ENCODE measurements at regions not wholly inside any gene's neighbourhood (a gene's known extent, or its start where the extent isn't known, plus 50 kb on each side); places are given as distances from the start of the nearest gene placed in this dataset.

GRCh38 chr13:58056426-58056825 lies 424.9 kb downstream of the PCDH17 start:
- Histone ChIP-seq H3K27me3 (ENCODE audit: control insufficient read depth in 1 of 2, insufficient read depth in 2 of 2, low read length in 2 of 2) (no peaks in the 10 kb centered on the region), H3K4me1 (ENCODE audit: control insufficient read depth in 2 of 2, insufficient read depth in 2 of 2, low read length in 1 of 2) (no peaks in the 10 kb centered on the region), H3K9me3 (ENCODE audit: control insufficient read depth in 2 of 2, insufficient read depth in 1 of 2, low read depth in 1 of 2, low read length in 1 of 2) (peaks cover 0 to 4% of the 10 kb centered on the region in 2 donors), H3K36me3 (ENCODE audit: control insufficient read depth in 2 of 2, insufficient read depth in 2 of 2, low read length in 1 of 2) (no peaks in the 10 kb centered on the region), H3K4me3 (ENCODE audit: low read depth in 1 of 2, low read length in 2 of 2) (no peak overlapping the region), H3K27ac (ENCODE audit: low read depth in 2 of 2, low read length in 1 of 2) (no peak overlapping the region)
- 79 to 84% methylated on average over 4 of the region's 4 CpGs for WGBS, 2 donors

GRCh38 chr13:58059624-58060023 lies 428.1 kb downstream of the PCDH17 start:
- Histone ChIP-seq H3K27me3 (ENCODE audit: control insufficient read depth in 1 of 2, insufficient read depth in 2 of 2, low read length in 2 of 2) (no peaks in the 10 kb centered on the region), H3K36me3 (ENCODE audit: control insufficient read depth in 2 of 2, insufficient read depth in 2 of 2, low read length in 1 of 2) (no peaks in the 10 kb centered on the region), H3K27ac (ENCODE audit: low read depth in 2 of 2, low read length in 1 of 2) (no peak overlapping the region), H3K4me3 (ENCODE audit: low read depth in 1 of 2, low read length in 2 of 2) (no peak overlapping the region), H3K9me3 (ENCODE audit: control insufficient read depth in 2 of 2, insufficient read depth in 1 of 2, low read depth in 1 of 2, low read length in 1 of 2) (no peaks in the 10 kb centered on the region), H3K4me1 (ENCODE audit: control insufficient read depth in 2 of 2, insufficient read depth in 2 of 2, low read length in 1 of 2) (no peaks in the 10 kb centered on the region)
- 54 to 60% methylated on average over 1 of the region's 1 CpG for WGBS, 2 donors

GRCh38 chr13:58080806-58081205 lies 449.3 kb downstream of the PCDH17 start:
- no peaks in the 10 kb centered on the region for H3K4me1 ChIP-seq (ENCODE audit: control insufficient read depth in 2 of 2, insufficient read depth in 2 of 2, low read length in 1 of 2)
- H3K36me3 ChIP-seq (ENCODE audit: control insufficient read depth in 2 of 2, insufficient read depth in 2 of 2, low read length in 1 of 2): no peaks in the 10 kb centered on the region
- no peak overlapping the region for H3K4me3 ChIP-seq (ENCODE audit: low read depth in 1 of 2, low read length in 2 of 2)
- no peak overlapping the region for H3K27ac ChIP-seq (ENCODE audit: low read depth in 2 of 2, low read length in 1 of 2)
- no peaks in the 10 kb centered on the region for H3K9me3 ChIP-seq (ENCODE audit: control insufficient read depth in 2 of 2, insufficient read depth in 1 of 2, low read depth in 1 of 2, low read length in 1 of 2)
- no peaks in the 10 kb centered on the region for H3K27me3 ChIP-seq (ENCODE audit: control insufficient read depth in 1 of 2, insufficient read depth in 2 of 2, low read length in 2 of 2)
- 32 to 63% methylated on average over 2 of the region's 2 CpGs for WGBS, 2 donors

GRCh38 chr13:58081301-58081820 lies 449.8 kb downstream of the PCDH17 start:
- Histone ChIP-seq H3K4me3 (ENCODE audit: low read depth in 1 of 2, low read length in 2 of 2) (no peak overlapping the region), H3K9me3 (ENCODE audit: control insufficient read depth in 2 of 2, insufficient read depth in 1 of 2, low read depth in 1 of 2, low read length in 1 of 2) (no peaks in the 10 kb centered on the region), H3K27ac (ENCODE audit: low read depth in 2 of 2, low read length in 1 of 2) (no peak overlapping the region), H3K36me3 (ENCODE audit: control insufficient read depth in 2 of 2, insufficient read depth in 2 of 2, low read length in 1 of 2) (no peaks in the 10 kb centered on the region), H3K27me3 (ENCODE audit: control insufficient read depth in 1 of 2, insufficient read depth in 2 of 2, low read length in 2 of 2) (no peaks in the 10 kb centered on the region), H3K4me1 (ENCODE audit: control insufficient read depth in 2 of 2, insufficient read depth in 2 of 2, low read length in 1 of 2) (no peaks in the 10 kb centered on the region)
- WGBS, 2 donors: 39 to 49% methylated on average over 3 of the region's 3 CpGs

- H3K36me3 ChIP-seq (ENCODE audit: control insufficient read depth in 2 of 2, insufficient read depth in 2 of 2, low read length in 1 of 2): no peaks in the 10 kb centered on the region
- 71 to 74% methylated on average over 4 of the region's 4 CpGs for WGBS, 2 donors
- H3K9me3 ChIP-seq (ENCODE audit: control insufficient read depth in 2 of 2, insufficient read depth in 1 of 2, low read depth in 1 of 2, low read length in 1 of 2): no peaks in the 10 kb centered on the region
- H3K4me1 ChIP-seq (ENCODE audit: control insufficient read depth in 2 of 2, insufficient read depth in 2 of 2, low read length in 1 of 2): no peaks in the 10 kb centered on the region
- no peaks in the 10 kb centered on the region for H3K27me3 ChIP-seq (ENCODE audit: control insufficient read depth in 1 of 2, insufficient read depth in 2 of 2, low read length in 2 of 2)
- no peak overlapping the region for H3K27ac ChIP-seq (ENCODE audit: low read depth in 2 of 2, low read length in 1 of 2)
- H3K4me3 ChIP-seq (ENCODE audit: low read depth in 1 of 2, low read length in 2 of 2): no peak overlapping the region
Observed at GRCh38 chr13:58083064-58083463, 451.5 kb downstream of the PCDH17 start.

- Histone ChIP-seq H3K4me1 (ENCODE audit: control insufficient read depth in 2 of 2, insufficient read depth in 2 of 2, low read length in 1 of 2) (no peaks in the 10 kb centered on the region), H3K27me3 (ENCODE audit: control insufficient read depth in 1 of 2, insufficient read depth in 2 of 2, low read length in 2 of 2) (no peaks in the 10 kb centered on the region), H3K36me3 (ENCODE audit: control insufficient read depth in 2 of 2, insufficient read depth in 2 of 2, low read length in 1 of 2) (no peaks in the 10 kb centered on the region), H3K27ac (ENCODE audit: low read depth in 2 of 2, low read length in 1 of 2) (no peak overlapping the region), H3K4me3 (ENCODE audit: low read depth in 1 of 2, low read length in 2 of 2) (no peak overlapping the region), H3K9me3 (ENCODE audit: control insufficient read depth in 2 of 2, insufficient read depth in 1 of 2, low read depth in 1 of 2, low read length in 1 of 2) (no peaks in the 10 kb centered on the region)
- WGBS, 2 donors: 74 to 76% methylated on average over 2 of the region's 2 CpGs
Observed at GRCh38 chr13:58085274-58085673, 453.7 kb downstream of the PCDH17 start.

- Histone ChIP-seq H3K9me3 (ENCODE audit: control insufficient read depth in 2 of 2, insufficient read depth in 1 of 2, low read depth in 1 of 2, low read length in 1 of 2) (no peaks in the 10 kb centered on the region), H3K4me1 (ENCODE audit: control insufficient read depth in 2 of 2, insufficient read depth in 2 of 2, low read length in 1 of 2) (no peaks in the 10 kb centered on the region), H3K36me3 (ENCODE audit: control insufficient read depth in 2 of 2, insufficient read depth in 2 of 2, low read length in 1 of 2) (no peaks in the 10 kb centered on the region), H3K27ac (ENCODE audit: low read depth in 2 of 2, low read length in 1 of 2) (no peak overlapping the region), H3K4me3 (ENCODE audit: low read depth in 1 of 2, low read length in 2 of 2) (no peak overlapping the region), H3K27me3 (ENCODE audit: control insufficient read depth in 1 of 2, insufficient read depth in 2 of 2, low read length in 2 of 2) (no peaks in the 10 kb centered on the region)
- 69 to 77% methylated on average over 3 of the region's 3 CpGs for WGBS, 2 donors
Observed at GRCh38 chr13:58085819-58086218, 454.3 kb downstream of the PCDH17 start.

- Histone ChIP-seq H3K9me3 (ENCODE audit: control insufficient read depth in 2 of 2, insufficient read depth in 1 of 2, low read depth in 1 of 2, low read length in 1 of 2) (no peaks in the 10 kb centered on the region), H3K27ac (ENCODE audit: low read depth in 2 of 2, low read length in 1 of 2) (no peak overlapping the region), H3K4me3 (ENCODE audit: low read depth in 1 of 2, low read length in 2 of 2) (no peak overlapping the region), H3K27me3 (ENCODE audit: control insufficient read depth in 1 of 2, insufficient read depth in 2 of 2, low read length in 2 of 2) (no peaks in the 10 kb centered on the region), H3K36me3 (ENCODE audit: control insufficient read depth in 2 of 2, insufficient read depth in 2 of 2, low read length in 1 of 2) (no peaks in the 10 kb centered on the region), H3K4me1 (ENCODE audit: control insufficient read depth in 2 of 2, insufficient read depth in 2 of 2, low read length in 1 of 2) (no peaks in the 10 kb centered on the region)
Observed at GRCh38 chr13:58087566-58087965, 456.0 kb downstream of the PCDH17 start.

- Histone ChIP-seq H3K36me3 (ENCODE audit: control insufficient read depth in 2 of 2, insufficient read depth in 2 of 2, low read length in 1 of 2) (no peaks in the 10 kb centered on the region), H3K4me3 (ENCODE audit: low read depth in 1 of 2, low read length in 2 of 2) (no peak overlapping the region), H3K9me3 (ENCODE audit: control insufficient read depth in 2 of 2, insufficient read depth in 1 of 2, low read depth in 1 of 2, low read length in 1 of 2) (no peaks in the 10 kb centered on the region), H3K4me1 (ENCODE audit: control insufficient read depth in 2 of 2, insufficient read depth in 2 of 2, low read length in 1 of 2) (no peaks in the 10 kb centered on the region), H3K27me3 (ENCODE audit: control insufficient read depth in 1 of 2, insufficient read depth in 2 of 2, low read length in 2 of 2) (no peaks in the 10 kb centered on the region), H3K27ac (ENCODE audit: low read depth in 2 of 2, low read length in 1 of 2) (no peak overlapping the region)
Observed at GRCh38 chr13:58093394-58093793, 461.9 kb downstream of the PCDH17 start.

GRCh38 chr13:58097831-58098230 lies 466.3 kb downstream of the PCDH17 start:
- Histone ChIP-seq H3K27ac (ENCODE audit: low read depth in 2 of 2, low read length in 1 of 2) (no peak overlapping the region), H3K4me1 (ENCODE audit: control insufficient read depth in 2 of 2, insufficient read depth in 2 of 2, low read length in 1 of 2) (no peaks in the 10 kb centered on the region), H3K4me3 (ENCODE audit: low read depth in 1 of 2, low read length in 2 of 2) (no peak overlapping the region), H3K27me3 (ENCODE audit: control insufficient read depth in 1 of 2, insufficient read depth in 2 of 2, low read length in 2 of 2) (no peaks in the 10 kb centered on the region), H3K36me3 (ENCODE audit: control insufficient read depth in 2 of 2, insufficient read depth in 2 of 2, low read length in 1 of 2) (no peaks in the 10 kb centered on the region), H3K9me3 (ENCODE audit: control insufficient read depth in 2 of 2, insufficient read depth in 1 of 2, low read depth in 1 of 2, low read length in 1 of 2) (no peaks in the 10 kb centered on the region)
- WGBS, 2 donors: 57 to 61% methylated on average over 1 of the region's 1 CpG

Data from esophagus (tissue), 2 donors.